HG02852 (cell line): ENCODE measurements at regions not wholly inside any gene's neighbourhood (a gene's known extent, or its start where the extent isn't known, plus 50 kb on each side); places are given as distances from the start of the nearest gene placed in this dataset.

Experiments
- ATAC-seq: cut with Tn5 transposase; IDR thresholded peaks from one replicate; pipeline ENCODE4 v1.9.1; 2021; ENCODE audit warnings: mild to moderate bottlenecking, moderate library complexity; ENCODE audit not compliant: unreplicated experiment

DNA sequence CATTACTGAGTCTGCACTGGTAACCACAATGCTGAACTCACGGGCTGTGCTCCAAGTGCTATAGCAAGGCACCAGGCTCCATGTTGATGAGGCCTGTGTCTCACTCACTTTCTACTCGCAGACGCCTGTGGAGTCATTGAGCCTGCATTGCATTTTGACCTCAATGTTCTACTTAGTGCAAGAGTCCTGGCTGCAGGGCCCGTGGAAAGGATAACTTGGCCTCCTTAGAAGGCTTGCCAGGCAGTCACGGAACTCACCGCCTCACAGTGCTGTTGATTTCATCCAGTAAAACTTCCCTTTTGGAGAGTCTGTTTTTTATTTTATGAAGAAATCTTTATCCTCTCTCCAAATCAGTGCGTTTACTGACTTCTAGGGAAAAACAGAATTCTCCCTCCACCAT is 290.4 kb downstream of the RNF144A start:
- ATAC-seq, result no peak

DNA sequence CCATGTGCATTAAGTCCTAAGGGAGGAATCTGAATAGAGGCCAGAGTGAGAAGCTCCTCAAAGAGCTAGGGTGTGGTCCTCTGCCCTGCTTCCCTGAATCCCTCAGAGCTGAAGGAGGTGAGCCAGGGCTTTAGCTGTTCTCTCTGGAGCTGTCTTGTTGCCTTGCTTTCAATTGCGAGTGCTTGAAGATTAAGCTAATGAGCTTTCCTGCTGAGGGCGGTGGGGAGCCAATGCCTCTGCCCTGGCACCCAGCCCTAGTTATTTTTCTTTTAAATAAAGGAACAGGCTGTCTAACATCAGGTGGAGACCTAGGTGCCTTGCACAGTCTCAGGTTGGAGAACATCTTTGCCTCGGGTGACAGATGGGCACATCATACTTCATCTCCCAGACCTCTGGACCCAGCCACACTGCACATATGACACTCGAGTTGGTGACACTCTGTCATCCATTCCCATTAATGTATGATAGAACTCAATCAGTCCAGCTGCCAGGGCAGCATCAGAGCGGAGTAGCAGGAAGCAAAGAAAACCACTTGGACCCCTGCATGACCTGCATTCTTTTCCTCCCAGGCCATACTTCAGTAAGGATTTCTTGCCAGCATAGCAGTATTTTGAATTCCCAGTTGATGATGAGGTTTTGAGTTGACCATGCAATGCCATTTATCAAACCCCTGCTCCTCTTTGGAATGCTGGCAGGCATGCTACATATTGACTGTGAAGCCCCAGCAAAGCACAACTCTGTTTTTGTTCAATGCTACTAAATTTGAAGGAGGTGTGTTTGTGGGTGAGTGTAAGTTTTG is 292.7 kb downstream of the RNF144A start:
- ATAC-seq, result no peak

DNA sequence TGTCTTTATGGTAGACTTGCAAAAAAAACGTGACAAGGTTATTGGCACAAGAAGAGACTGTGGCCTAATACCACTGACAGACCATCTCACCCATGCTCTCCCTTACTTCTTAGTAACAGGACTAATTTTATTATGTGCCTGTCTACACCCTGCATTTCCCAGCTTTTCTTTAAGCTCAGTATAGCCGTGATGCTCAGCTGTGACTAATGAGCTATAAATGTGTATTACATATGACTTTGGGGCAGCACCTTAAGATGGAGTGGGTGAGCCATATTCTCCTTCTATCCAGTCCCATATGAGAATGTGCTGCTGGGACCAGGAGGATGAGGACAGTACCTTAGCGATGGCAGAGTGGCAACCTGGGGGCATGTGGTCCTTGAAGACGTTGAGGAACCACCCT is 293.5 kb downstream of the RNF144A start:
- ATAC-seq, result no peak

DNA sequence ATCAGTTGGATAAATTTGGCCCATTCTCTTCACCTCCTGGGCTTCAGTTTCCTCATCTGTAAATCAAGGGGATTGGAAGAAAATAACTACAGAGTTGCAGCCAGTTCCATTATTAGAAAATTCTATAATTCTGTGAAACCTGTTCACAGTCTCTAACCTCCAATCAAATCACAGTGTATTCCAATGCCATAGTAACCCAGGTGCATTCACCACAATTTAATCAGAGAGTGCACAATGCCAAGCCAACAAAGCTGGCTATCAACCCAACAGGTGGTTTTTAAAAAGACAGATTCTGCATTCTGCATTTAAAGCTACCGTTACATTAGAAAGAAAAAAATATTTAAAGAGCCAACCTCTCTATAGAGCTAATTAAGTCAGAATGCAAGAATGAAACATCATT is 308.6 kb downstream of the RNF144A start:
- ATAC-seq, result no peak

DNA sequence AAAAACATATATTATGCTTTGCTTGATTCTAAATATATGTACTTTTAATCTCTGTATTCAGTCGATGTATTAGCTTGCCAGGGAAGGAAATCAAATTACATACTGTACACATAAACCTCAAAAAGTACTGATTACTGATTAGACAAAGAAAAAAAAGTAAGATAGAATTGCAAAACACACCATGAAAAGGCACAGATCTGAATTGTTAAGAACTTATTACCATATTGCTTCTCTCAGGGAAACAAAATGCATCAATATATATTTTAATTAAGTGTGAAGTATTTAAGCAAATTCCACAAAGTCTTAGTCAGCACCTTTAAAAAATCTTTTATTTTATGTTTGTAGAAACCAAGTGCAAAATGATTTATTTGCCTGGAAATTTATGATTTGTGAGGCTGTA is 309.3 kb downstream of the RNF144A start:
- ATAC-seq, result no peak

DNA sequence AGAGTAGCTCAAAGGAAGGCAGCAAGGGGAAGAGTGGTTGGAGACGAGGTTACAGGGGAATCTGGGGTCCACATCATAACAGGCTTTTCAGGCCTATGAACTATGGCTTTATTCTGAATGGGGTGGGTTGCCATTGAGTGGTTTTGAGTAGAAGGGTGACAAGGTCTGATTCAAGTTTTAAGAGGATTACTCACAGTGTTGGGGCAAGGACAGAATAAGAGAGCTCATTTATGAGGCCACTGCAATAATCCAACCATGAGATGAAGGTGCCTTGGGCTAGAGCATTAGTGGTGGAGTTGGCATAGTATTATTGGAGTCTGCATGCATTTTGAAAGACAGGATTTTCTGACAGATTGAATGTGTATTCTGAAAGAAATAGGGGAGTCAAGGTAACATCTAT is 315.9 kb downstream of the RNF144A start:
- ATAC-seq, result no peak

DNA sequence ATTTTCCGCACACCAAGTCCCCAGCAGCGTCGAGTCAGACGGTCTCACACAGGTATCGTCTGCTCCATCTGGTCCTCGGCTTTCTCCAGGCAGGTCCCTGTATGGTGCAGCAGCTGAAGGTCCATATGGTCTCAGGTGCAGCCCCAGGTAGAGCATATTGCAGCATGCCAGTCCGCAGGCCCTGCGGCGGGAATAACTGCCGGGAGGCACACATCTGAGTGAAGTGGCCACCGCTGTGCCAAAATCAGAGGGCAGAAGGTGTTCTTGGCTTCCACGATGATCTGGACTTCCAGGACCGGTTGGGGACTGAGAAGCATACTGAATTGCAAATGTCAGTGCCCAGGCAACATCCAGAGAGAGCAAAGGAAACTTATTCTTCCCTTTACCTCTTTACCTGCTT is 320.3 kb downstream of the RNF144A start:
- no peak for ATAC-seq

DNA sequence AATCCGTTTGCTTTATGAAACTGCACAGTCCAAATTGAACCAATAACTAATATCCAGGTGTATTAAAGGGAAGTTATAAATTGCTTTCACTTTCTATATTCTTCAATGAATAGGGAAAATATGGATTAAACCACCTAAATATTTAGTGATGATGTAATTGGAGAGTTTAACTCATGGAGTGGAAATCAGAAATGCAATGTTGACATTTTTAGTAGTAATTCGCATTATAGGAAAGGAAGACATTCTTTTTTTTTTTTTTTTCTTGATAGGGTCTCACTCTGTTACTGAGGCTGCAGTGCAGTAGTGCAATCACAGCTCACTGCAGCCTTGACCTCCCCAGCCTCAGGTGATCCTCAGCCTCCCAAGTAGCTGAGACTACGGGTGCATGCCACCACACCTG is 321.9 kb downstream of the RNF144A start:
- no peak for ATAC-seq

DNA sequence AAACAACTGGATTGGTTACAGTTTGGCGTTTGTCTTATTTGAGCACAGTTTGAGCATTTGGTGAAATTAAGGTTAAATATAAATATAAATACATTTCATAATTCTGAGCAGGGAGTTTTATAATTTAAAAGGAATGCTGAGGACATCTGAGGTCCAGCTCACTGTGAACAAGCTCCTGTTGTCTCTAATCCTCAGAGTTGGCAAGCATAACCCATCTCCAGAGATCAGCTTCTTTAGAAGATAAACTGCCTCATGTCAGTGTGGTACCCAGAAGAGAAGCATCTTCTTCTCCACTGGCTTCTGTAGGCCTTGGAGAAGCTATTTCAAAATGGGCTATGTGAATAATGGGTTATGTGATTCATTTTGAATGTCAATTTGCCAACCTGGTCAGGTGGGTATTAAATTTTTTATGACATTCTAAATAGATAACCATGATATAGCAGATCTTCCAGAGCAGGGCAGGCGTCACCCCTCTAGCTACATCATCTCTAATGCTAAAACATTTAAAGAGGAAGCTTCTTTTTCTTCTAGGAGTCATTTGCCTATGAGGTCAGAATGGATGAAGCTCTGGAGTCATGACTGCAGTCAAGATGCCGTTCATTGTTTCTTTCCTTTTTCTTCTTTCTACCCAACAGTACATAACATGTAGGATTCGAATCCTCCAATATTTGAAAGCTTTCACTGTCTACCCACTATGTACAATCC is 324.0 kb downstream of the RNF144A start:
- no peak for ATAC-seq

DNA sequence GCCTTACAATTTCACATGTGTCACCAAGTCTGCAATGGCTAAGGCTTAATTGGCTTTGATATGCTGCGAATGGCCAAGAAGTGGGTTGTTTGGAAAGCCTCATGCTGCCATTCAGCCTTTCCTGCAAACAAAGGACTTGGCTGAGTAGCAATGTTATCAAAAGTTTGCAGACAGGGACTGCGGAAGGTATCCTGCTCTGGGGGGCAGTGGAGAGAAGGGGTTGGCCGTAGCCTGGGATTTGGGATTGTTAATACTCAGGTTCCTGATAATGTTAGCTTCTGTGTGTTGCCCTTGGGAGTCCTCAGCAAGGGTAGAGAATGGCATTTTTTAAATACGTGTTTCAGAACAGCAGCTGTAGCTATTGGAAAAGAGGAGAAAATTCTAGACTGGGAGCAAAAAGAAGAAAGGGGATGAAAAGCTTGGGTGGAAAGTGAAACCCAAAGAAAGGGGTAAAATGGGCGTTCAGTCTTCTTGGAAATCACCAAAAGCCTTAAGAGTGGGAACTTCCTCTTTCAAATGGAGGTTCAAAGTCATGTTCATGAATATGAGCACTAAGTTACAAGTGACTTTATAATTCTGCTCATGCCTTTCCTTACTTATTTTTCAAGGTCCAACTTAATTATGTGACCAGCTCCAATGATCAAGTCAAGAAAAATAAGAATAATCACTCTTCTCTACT is 325.1 kb downstream of the RNF144A start:
- no peak for ATAC-seq

DNA sequence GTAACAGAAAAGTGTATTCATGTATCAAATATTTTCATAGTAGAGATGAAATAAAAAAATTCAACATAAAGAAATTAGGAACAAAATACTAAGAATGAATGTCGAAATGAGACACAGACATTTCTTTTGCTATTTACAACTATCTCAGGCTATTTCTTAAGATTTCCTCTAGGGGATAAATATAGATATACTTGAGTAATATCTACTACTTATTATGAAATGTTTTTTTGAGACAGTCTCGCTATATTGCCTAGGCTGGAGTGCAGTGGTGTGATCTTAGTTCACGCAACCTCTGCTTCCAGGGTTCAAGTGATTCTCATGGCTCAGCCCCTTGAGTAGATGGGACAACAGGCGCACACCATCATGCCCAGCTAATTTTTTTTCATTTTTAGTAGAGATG is 326.1 kb downstream of the RNF144A start:
- no peak for ATAC-seq

DNA sequence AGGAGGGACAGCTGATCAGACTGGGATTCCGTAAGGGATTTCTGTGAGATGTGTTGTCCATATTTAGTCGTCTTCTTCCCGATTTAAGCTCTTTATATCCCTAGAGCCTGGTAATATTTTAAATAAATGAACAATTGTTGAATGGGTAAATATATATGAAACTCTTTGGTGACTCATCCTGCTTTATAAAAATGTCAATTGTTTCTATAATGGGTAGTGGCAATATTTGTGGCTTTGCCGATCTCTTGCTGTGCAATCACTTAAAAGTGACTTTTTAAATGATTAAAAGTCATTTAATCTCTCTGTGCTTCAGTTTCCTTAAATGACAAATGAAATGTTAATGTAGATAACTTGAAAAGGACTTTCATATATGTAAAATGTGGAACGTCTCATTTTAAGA is 339.2 kb downstream of the RNF144A start:
- no peak for ATAC-seq

DNA sequence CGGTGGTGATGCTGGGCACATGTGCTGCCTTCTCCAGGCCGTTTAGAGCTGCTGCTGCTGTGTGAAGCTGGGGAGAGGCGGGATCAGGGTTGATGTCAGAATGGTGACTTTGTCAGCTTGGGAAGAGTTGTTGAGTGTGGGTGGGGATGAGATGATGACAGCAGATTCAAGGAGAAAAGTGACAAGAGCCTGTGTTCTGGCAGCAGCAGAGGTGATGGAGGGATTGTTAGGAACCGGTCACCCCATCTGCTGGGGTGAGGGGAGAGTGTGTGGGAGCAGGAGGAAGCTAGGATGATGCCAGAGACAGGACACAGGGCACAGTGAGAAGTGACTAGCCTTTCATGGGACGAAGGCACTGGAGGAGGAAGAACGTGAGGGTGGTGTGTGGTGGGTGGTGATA is 345.5 kb downstream of the RNF144A start:
- no peak for ATAC-seq

DNA sequence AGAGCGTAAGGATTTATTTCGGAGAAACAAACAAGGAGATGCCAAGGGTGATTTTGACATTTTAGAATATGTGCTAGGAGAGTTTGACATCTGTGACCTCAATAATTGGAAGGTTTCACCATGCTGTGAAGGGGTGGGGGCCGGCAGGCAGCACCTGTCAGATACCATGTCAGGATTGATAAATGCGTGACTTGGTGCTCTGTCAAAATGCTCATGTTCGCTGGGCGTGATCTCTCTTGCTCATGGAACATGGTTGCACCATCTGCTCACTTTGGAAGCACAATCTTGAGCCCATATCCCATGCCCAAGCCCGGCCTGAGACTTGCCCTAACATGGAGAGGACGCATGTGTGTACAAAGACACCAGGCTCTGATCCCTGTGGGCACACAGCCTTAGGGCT is 347.6 kb downstream of the RNF144A start:
- ATAC-seq, result no peak

DNA sequence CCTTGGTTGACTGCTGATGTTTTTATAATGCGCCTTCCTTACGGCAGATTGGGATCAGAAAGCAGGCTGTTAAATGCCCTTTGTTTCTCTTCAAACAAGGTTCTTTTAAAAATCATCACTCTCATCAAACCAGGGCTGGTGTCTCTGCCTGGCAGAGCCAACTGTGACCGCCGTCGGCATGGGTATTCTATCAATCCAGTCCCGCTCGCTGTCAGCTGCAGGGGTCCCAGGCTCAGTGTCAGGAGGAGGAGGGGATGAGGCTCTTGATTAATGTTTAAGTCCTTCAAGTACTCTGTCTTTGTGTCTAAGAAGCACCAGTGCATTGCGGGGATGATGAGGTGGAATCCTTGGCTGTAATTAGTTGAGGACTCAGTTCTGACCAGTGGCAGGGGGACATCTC is 348.1 kb downstream of the RNF144A start:
- ATAC-seq, result no peak

DNA sequence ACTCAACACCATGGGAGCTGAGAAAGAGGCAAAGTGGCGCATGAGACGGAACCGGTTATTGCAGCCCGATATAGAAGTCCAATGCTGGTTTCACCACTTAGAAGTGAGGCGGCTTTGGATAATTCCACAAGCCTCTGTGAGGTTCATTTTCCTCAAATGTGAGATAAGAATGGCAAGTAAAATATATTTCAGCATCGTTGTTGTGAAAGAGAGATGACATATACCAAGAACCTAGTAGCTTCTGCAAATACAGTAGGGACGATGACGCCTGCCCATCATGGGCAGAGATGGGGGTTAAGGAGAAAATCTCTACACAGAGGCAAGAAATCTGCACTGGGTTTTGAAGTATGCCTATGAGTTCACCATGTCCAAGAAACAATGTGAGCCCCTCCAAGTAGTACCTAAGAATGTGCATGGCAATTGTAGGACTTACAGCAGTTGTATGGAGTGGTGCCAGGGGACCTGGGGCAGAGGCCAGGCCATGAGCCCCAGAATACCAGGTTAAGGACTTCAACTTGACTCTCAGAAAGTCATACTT is 352.0 kb downstream of the RNF144A start:
- no peak for ATAC-seq

DNA sequence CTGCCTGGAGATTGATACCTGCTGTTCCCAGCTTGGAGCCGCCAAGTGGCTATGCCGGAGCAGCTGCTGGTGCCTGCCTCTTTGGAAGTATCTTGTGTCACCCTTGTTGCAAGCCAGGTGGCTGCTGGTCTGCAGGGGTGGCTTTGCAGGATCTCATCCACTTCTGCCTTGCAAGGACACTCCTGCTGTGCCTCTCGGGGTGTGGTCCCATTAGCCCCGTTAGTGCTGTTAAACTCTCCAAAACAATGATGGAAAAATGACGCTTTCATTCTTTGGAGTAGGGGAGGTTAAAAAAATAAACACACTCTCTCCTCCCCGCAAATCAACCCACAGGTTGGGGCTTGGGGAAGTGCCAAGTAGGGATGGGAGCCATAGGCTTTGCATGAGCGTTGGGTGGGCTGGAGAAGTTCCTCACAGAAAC is 352.8 kb downstream of the RNF144A start:
- ATAC-seq, result no peak

DNA sequence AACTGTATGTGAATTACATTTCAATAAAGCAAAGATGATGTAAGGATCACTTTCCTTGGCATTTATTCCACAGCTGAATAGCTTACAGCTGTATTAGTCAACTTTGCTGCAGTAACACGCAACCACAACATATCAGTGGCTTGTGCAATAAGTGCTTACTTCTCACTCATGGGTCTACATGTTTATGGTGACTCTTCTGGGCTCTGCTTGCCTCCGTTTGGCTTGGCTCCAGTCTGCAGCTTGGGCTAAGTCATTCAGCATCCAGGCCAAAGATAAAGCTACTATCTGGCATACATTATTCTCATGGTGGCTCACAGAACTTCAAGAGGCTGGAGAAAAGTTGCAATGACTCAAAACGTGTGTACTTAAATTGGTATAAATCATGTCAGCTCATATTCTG is 355.0 kb downstream of the RNF144A start:
- ATAC-seq, result no peak

DNA sequence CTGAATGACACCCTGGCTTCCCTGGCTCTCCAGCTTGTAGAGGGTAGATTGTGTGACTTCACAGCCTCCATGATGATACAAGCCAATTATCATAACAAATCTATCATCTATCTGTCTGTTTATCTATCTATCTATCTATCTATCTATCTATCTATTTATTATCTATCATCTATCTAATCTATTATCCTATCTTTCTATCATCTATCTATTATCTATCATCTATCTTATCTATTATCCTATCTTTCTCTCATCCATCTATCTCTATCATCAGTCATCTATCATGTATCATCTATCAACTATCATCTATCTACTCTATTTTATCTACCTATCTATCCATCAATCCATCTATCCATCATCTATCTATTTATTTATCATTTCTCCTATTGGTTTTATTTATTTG is 361.8 kb downstream of the RNF144A start:
- ATAC-seq, result no peak

DNA sequence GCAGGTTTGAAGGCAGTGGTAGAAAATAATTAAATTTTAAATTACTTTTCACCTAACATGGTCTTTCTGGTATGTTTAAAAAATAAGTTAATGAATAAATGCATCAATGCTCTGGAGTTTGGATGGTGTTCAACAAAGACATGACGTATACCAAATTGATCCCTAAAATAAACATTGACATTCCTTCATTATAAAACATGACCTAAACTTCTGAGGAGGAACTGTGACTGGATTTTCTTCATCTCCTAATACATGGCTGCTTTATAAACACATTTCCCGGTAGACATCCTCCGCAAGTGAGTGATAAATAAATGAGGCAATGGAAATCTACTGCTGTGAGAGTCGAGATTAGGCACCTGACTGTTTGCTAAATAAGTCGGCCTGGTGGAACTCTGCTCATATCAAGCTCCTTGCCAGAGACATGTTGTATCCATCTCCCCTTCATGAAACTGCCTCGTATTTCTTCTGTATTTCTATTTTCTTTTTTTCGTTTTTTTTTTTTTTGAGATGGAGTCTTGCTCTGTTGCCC is 362.3 kb downstream of the RNF144A start:
- no peak for ATAC-seq

DNA sequence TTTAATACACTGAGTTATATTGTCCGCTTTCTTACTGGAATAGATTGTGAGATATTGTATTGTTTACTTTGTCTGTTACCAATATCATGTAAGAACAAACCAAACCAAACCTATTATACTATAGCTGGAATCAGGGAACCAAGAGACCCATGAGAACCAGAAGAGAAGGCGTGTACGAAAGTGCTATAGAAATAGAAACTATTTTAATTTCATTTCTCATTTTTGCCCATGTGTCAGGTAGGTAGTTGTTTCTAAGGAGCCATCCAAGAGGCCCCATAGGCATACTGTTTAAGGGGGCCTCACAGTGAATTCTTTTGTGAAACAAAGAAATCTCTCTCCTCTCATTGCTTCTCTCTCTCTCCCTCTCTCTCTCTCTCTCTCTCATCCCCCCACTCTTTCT is 363.6 kb downstream of the RNF144A start:
- ATAC-seq, result peak; percentile 56
